HCT116 (cell line): ENCODE measurements at regions not wholly inside any gene's neighbourhood (a gene's known extent, or its start where the extent isn't known, plus 50 kb on each side); places are given as distances from the start of the nearest gene placed in this dataset.

Experiments used
- ATAC-seq: fragments of 200-7000 bp; cut with Tn5 transposase; 2 replicates; pipeline ENCODE4 v1.9.1; 2020; ENCODE audit warnings: mild to moderate bottlenecking, moderate library complexity
- BruUV-seq: library from RNA; stranded (reverse); fragments of 400-500 nt; replicated peaks from 2 replicates; lab custom pipeline; 2021; lab: Mats Ljungman, UMichigan
- CTCF ChIA-PET: fragments of 300-600 bp; sonication (Branson Sonifier 250); formaldehyde crosslinking; loops from one replicate; lab custom pipeline; 2021; ENCODE audit warnings: antibody characterized with exemption; lab: Charles Lee
- POLR2A ChIA-PET: fragments of 300-600, 350-600 bp; sonication (Branson Sonifier 250); formaldehyde crosslinking; loops from one replicate; lab custom pipeline; 2021; ENCODE audit warnings: antibody characterized with exemption; lab: Charles Lee
- RAD21 ChIA-PET, 2 experiments: fragments of 300-600 bp; sonication (Branson Sonifier 250); formaldehyde crosslinking; loops; one replicate each; lab custom pipeline; 2023; ENCODE audit warnings: low total read pairs in 2 of 2; ENCODE audit not compliant: uncharacterized antibody in 2 of 2, unreplicated experiment in 2 of 2, low non-redundant PET in 1 of 2; lab: Charles Lee
- DNase-seq: peaks from one replicate; pipeline ENCODE4 v3.0.0-alpha.2; 2010; ENCODE audit warnings: low read depth, low spot score
- H2AFZ ChIP-seq: fragments of 200-600 bp; shearing (Covaris generic), sonication (generic); 2 replicates; pipeline ENCODE4 v1.6.1; 2017; ENCODE audit warnings: low read depth, mixed run types, mixed read lengths, antibody characterized with exemption, low read length; ENCODE audit not compliant: poor library complexity, severe bottlenecking
- H3K27ac ChIP-seq: 2 replicates; pipeline ENCODE4 v1.5.1; 2012; ENCODE audit warnings: low read depth, low read length
- H3K27me3 ChIP-seq: fragments of 200-600 bp; sonication (generic); 2 replicates; pipeline ENCODE4 v1.6.1; 2016; ENCODE audit warnings: mixed run types, low read length, mixed read lengths; ENCODE audit not compliant: insufficient read depth
- H3K36me3 ChIP-seq, 2 experiments: fragments of 200-500 bp in 1 of 2; fragments of 200-600 bp in 1 of 2; sonication (Bioruptor generic) in 1 of 2; sonication (generic) in 1 of 2; 2 replicates each; pipeline versions ENCODE4 v1.5.1 to v1.6.1; 2014 to 2016; ENCODE audit warnings: low read length in 2 of 2, inconsistent platforms in 1 of 2, mixed read lengths in 1 of 2, mixed run types in 1 of 2; ENCODE audit not compliant: insufficient read depth in 2 of 2, control insufficient read depth in 1 of 2
- H3K4me1 ChIP-seq, 2 experiments: fragments of 200-600 bp in 1 of 2; sonication (generic) in 1 of 2; 2 replicates each; pipeline versions ENCODE4 v1.5.1 to v1.6.1; 2012 to 2017; ENCODE audit warnings: low read length in 2 of 2, inconsistent platforms in 1 of 2, mild to moderate bottlenecking in 1 of 2, mixed read lengths in 1 of 2, mixed run types in 1 of 2, moderate library complexity in 1 of 2; ENCODE audit not compliant: insufficient read depth in 2 of 2, control insufficient read depth in 1 of 2
- H3K4me2 ChIP-seq: fragments of 200-600 bp; sonication (generic); 2 replicates; pipeline ENCODE4 v1.6.1; 2017; ENCODE audit warnings: mixed run types, low read length, mixed read lengths
- H3K4me3 ChIP-seq, 2 experiments: fragments of 200-600 bp in 1 of 2; sonication (generic) in 1 of 2; replicated peaks in 1 of 2; 2 replicates each; pipeline ENCODE4 v1.5.1; 2011 to 2016; ENCODE audit warnings: low read length in 2 of 2, control low read depth in 1 of 2, low read depth in 1 of 2, mild to moderate bottlenecking in 1 of 2, mixed read lengths in 1 of 2, mixed run types in 1 of 2
- H3K79me2 ChIP-seq: fragments of 200-600 bp; sonication (generic); 2 replicates; pipeline ENCODE4 v1.6.1; 2017; ENCODE audit warnings: mild to moderate bottlenecking, mixed run types, low read length, moderate library complexity, mixed read lengths; ENCODE audit not compliant: insufficient read depth
- H3K9ac ChIP-seq: fragments of 200-600 bp; sonication (generic); 2 replicates; pipeline ENCODE4 v1.6.1; 2016; ENCODE audit warnings: low read length, mixed read lengths
- H3K9me2 ChIP-seq: fragments of 200-600 bp; sonication (generic), shearing (Covaris generic); 2 replicates; pipeline ENCODE4 v1.6.1; 2017; ENCODE audit warnings: mixed run types, mild to moderate bottlenecking, moderate library complexity; ENCODE audit not compliant: insufficient read depth
- H3K9me3 ChIP-seq, 2 experiments: fragments of 200-500 bp in 1 of 2; fragments of 200-600 bp in 1 of 2; sonication (Bioruptor generic) in 1 of 2; sonication (generic) in 1 of 2; 2 replicates each; pipeline ENCODE4 v1.6.1; 2014 to 2017; ENCODE audit warnings: low read length in 2 of 2, mixed read lengths in 2 of 2, inconsistent platforms in 1 of 2, low read depth in 1 of 2, mild to moderate bottlenecking in 1 of 2, mixed run types in 1 of 2, moderate library complexity in 1 of 2; ENCODE audit not compliant: control insufficient read depth in 1 of 2, insufficient read depth in 1 of 2
- H4K20me1 ChIP-seq: fragments of 200-600 bp; sonication (generic), shearing (Covaris generic); 2 replicates; pipeline ENCODE4 v1.6.1; 2017; ENCODE audit warnings: mixed run types, mild to moderate bottlenecking, moderate library complexity; ENCODE audit not compliant: insufficient read depth
- CBX3 ChIP-seq: IDR thresholded peaks from 2 replicates; pipeline ENCODE4 v1.6.1; 2012; ENCODE audit warnings: low read depth
- EGR1 ChIP-seq: IDR thresholded peaks from 2 replicates; pipeline ENCODE4 v1.6.1; 2012; ENCODE audit warnings: low read depth
- ELF1 ChIP-seq: IDR thresholded peaks from 2 replicates; pipeline ENCODE4 v1.6.1; 2012; ENCODE audit warnings: low read depth, borderline replicate concordance
- EZH2 ChIP-seq: fragments of 200-600 bp; sonication (generic); IDR thresholded peaks from 2 replicates; pipeline ENCODE4 v1.6.1; 2017; ENCODE audit warnings: antibody characterized with exemption, mixed run types
- FOSL1 ChIP-seq: IDR thresholded peaks from 2 replicates; pipeline ENCODE4 v1.6.1; 2012; ENCODE audit warnings: low read depth
- JUND ChIP-seq: IDR thresholded peaks from 2 replicates; pipeline ENCODE4 v1.6.1; 2012
- POLR2A ChIP-seq: IDR thresholded peaks from 2 replicates; pipeline ENCODE4 v1.7.0; 2011; ENCODE audit warnings: borderline replicate concordance; ENCODE audit not compliant: insufficient read depth, insufficient read length; ENCODE audit errors: extremely low read depth
- SIN3A ChIP-seq: IDR thresholded peaks from 2 replicates; pipeline ENCODE4 v1.6.1; 2012; ENCODE audit warnings: low read depth
- SP1 ChIP-seq: IDR thresholded peaks from 2 replicates; pipeline ENCODE4 v1.6.1; 2012; ENCODE audit warnings: low read depth
- intact Hi-C: fragments of 100-400 bp; cut with micrococcal nuclease; formaldehyde crosslinking; loops from 2 replicates; pipeline ENCODE4 v1.10.0; 2022
- TF ChIP-seq, protein P1 (sequence below): IDR thresholded peaks from 2 replicates; pipeline ENCODE4 v1.6.1; 2011; ENCODE audit warnings: mild to moderate bottlenecking, low read length, moderate library complexity; ENCODE audit not compliant: insufficient replicate concordance; ENCODE audit errors: extremely low read depth
- TF ChIP-seq, protein P2 (sequence below), 3 experiments: fragments of 200-600 bp in 1 of 3; sonication (generic) in 1 of 3; IDR thresholded peaks in 2 of 3; conservative IDR thresholded peaks in 1 of 3; 2 replicates each; pipeline ENCODE4 v1.5.1; 2012 to 2017; ENCODE audit warnings: low read depth in 2 of 3, low read length in 2 of 3, antibody characterized with exemption in 1 of 3, borderline replicate concordance in 1 of 3, control low read depth in 1 of 3, mild to moderate bottlenecking in 1 of 3, mixed read lengths in 1 of 3, mixed run types in 1 of 3, moderate library complexity in 1 of 3; ENCODE audit not compliant: insufficient read depth in 1 of 3
- TF ChIP-seq, protein P3 (sequence below): IDR thresholded peaks from 2 replicates; pipeline ENCODE4 v1.6.1; 2012

DNA sequence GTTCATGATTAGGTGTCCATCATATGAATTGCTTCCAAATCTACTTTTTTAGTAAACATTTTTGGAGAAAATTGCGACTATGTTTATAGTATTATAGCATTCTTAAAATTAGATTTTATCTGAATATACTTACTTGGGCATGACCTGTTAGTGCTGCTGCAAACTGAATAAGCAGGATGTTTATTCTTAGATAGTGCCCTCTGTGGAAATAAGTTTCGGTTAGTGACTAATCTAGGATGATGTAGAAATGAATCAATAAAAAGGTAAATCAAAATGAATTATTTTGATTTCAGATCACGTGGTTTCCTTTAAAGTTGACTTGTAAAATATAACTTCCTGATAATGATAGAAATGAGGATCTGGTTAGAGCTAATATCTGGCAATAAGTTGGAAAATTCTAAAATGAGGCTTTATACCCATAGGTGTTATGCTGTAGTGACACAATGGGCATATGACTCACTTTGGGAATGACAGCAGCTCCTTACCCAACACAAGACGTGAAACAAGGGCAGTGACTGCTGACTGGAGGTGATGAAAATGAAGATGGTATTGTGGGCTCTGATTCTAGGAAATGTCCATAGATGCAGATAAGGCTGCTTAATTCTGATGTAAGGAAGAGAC lies 165.8 kb upstream of the TCF4 start:
- no peak for TF ChIP-seq ELF1
- TF ChIP-seq, protein P1, sequence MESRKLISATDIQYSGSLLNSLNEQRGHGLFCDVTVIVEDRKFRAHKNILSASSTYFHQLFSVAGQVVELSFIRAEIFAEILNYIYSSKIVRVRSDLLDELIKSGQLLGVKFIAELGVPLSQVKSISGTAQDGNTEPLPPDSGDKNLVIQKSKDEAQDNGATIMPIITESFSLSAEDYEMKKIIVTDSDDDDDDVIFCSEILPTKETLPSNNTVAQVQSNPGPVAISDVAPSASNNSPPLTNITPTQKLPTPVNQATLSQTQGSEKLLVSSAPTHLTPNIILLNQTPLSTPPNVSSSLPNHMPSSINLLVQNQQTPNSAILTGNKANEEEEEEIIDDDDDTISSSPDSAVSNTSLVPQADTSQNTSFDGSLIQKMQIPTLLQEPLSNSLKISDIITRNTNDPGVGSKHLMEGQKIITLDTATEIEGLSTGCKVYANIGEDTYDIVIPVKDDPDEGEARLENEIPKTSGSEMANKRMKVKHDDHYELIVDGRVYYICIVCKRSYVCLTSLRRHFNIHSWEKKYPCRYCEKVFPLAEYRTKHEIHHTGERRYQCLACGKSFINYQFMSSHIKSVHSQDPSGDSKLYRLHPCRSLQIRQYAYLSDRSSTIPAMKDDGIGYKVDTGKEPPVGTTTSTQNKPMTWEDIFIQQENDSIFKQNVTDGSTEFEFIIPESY, result no peak
- no peak for TF ChIP-seq SP1
- Histone ChIP-seq H3K9me2 (no peaks in the 10 kb centered on the region), H3K9ac (no peak overlapping the region), H3K4me2 (no peak overlapping the region), H3K4me3 (no peak overlapping the region), H3K79me2 (no peaks in the 10 kb centered on the region), H3K36me3 (no peaks in the 10 kb centered on the region), H3K27ac (no peak overlapping the region), H4K20me1 (no peaks in the 10 kb centered on the region), H3K27me3 (no peaks in the 10 kb centered on the region), H3K9me3 (peaks cover 0 to 19% of the 10 kb centered on the region in 2 experiments; a peak in 2 of 4 replicates), H3K4me1 (no peaks in the 10 kb centered on the region), H2AFZ (no peak overlapping the region)
- POLR2A ChIA-PET, result no interaction called here
- RAD21 ChIA-PET, result no interaction called here
- CTCF ChIA-PET, result no interaction called here
- no TSS peak for BruUV-seq
- intact Hi-C loops, result no loop called here
- ATAC-seq, result no peak
- DNase-seq, result no peak

DNA sequence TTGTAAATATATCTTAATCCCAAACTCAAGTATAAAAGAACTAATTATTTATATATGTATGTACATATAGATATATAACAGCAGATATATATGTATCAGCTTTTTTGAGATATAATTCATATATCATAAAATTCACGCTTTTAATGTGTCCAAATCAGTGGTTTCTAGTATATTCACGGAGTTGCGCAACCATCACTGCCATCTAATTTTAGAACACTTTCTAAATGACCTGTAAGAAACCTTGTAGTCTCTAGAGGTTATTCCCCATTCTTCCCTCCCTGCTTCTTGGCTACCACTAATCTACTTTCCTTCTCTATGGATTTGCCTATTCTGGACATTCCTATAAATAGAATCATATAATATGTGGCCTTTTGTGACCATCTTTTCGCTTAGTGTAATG lies 163.5 kb upstream of the TCF4 start:
- H3K4me1 ChIP-seq, result no peaks in the 10 kb centered on the region
- ChIA-PET RAD21 (no interaction called here), POLR2A (no interaction called here)
- TF ChIP-seq SIN3A (no peak), ELF1 (no peak), EZH2 (no peak), SP1 (no peak), POLR2A (no peak), CBX3 (no peak), JUND (no peak), FOSL1 (no peak), EGR1 (no peak)
- TF ChIP-seq, protein P2, sequence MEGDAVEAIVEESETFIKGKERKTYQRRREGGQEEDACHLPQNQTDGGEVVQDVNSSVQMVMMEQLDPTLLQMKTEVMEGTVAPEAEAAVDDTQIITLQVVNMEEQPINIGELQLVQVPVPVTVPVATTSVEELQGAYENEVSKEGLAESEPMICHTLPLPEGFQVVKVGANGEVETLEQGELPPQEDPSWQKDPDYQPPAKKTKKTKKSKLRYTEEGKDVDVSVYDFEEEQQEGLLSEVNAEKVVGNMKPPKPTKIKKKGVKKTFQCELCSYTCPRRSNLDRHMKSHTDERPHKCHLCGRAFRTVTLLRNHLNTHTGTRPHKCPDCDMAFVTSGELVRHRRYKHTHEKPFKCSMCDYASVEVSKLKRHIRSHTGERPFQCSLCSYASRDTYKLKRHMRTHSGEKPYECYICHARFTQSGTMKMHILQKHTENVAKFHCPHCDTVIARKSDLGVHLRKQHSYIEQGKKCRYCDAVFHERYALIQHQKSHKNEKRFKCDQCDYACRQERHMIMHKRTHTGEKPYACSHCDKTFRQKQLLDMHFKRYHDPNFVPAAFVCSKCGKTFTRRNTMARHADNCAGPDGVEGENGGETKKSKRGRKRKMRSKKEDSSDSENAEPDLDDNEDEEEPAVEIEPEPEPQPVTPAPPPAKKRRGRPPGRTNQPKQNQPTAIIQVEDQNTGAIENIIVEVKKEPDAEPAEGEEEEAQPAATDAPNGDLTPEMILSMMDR (IDR thresholded peaks at IDR 0.05 in 2 of 3, conservative IDR thresholded peaks at IDR 0.05 in 1 of 3; ENCODE audit: borderline replicate concordance in 1 of 3, insufficient read depth in 1 of 3, low read depth in 2 of 3, low read length in 2 of 3), result no peak
- TF ChIP-seq, protein P3, sequence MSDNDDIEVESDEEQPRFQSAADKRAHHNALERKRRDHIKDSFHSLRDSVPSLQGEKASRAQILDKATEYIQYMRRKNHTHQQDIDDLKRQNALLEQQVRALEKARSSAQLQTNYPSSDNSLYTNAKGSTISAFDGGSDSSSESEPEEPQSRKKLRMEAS, result no peak
- TF ChIP-seq, protein P1, result no peak
- TF ChIP-seq, all 23 proteins: peak for 0
- H3K36me3 ChIP-seq, result no peaks in the 10 kb centered on the region
- no peaks in the 10 kb centered on the region for H3K9me2 ChIP-seq
- intact Hi-C loops, result no loop called here
- DNase-seq (no peak), ATAC-seq (no peak)
- peaks cover 0 to 18% of the 10 kb centered on the region in 2 experiments; a peak in 2 of 4 replicates for H3K9me3 ChIP-seq
- no peak overlapping the region for H3K27ac ChIP-seq
- no TSS peak for BruUV-seq
- H2AFZ ChIP-seq, result no peak overlapping the region
- CTCF ChIA-PET, result no interaction called here
- H4K20me1 ChIP-seq, result no peaks in the 10 kb centered on the region
- no peaks in the 10 kb centered on the region for H3K79me2 ChIP-seq
- H3K4me3 ChIP-seq, result no peak overlapping the region
- no peak overlapping the region for H3K4me2 ChIP-seq
- H3K9ac ChIP-seq, result no peak overlapping the region
- H3K27me3 ChIP-seq, result no peaks in the 10 kb centered on the region
